Liver (tissue), 3 donors: ENCODE measurements at regions not wholly inside any gene's neighbourhood (a gene's known extent, or its start where the extent isn't known, plus 50 kb on each side); places are given as distances from the start of the nearest gene placed in this dataset.

Experiments
- CTCF ChIP-seq: fragments of 150-350 bp; IDR thresholded peaks from 2 replicates; pipeline ENCODE4 v1.5.1; 2017; ENCODE audit warnings: improper control_type of control experiment, low read depth, low read length; ENCODE audit not compliant: missing input control
- EGR1 ChIP-seq, 2 donors: IDR thresholded peaks; 2 replicates each; pipeline ENCODE4 v1.6.1; 2016 to 2018; ENCODE audit warnings: antibody characterized with exemption in 2 of 2, low read depth in 2 of 2
- donor health status: healthy.
- donor health status: healthy.

GRCh38 chr14:82913396-82913795, 1379.7 kb upstream of the SEL1L start:
- no peak for TF ChIP-seq CTCF
- no peak for TF ChIP-seq EGR1 (IDR thresholded peaks at IDR 0.05; ENCODE audit: low read depth in 2 of 2)
